Mesothelial cell of epicardium (in vitro differentiated cells): ENCODE measurements at regions not wholly inside any gene's neighbourhood (a gene's known extent, or its start where the extent isn't known, plus 50 kb on each side); places are given as distances from the start of the nearest gene placed in this dataset. TPM values are rescaled to one million over a fixed set of nuclear protein-coding genes. Genes with fewer than 3 reads are reported as not detected.

ENCODE experiments used
- DNase-seq, 2 experiments: peaks; one replicate each; pipeline ENCODE4 v3.0.0; 2021; ENCODE audit warnings: low spot score in 2 of 2; ENCODE audit not compliant: unreplicated experiment in 2 of 2
- H3K27ac Mint-ChIP-seq: 2 replicates; pipeline ENCODE4 v1.8.0; 2021; ENCODE audit warnings: mixed read lengths
- H3K27me3 Mint-ChIP-seq: 2 replicates; pipeline ENCODE4 v1.8.0; 2021; ENCODE audit warnings: low read depth, mixed read lengths
- H3K36me3 Mint-ChIP-seq: 2 replicates; pipeline ENCODE4 v1.8.0; 2021; ENCODE audit warnings: mixed read lengths
- H3K4me1 Mint-ChIP-seq: 2 replicates; pipeline ENCODE4 v1.8.0; 2021; ENCODE audit warnings: mixed read lengths
- H3K4me3 Mint-ChIP-seq: 2 replicates; pipeline ENCODE4 v1.8.0; 2021; ENCODE audit warnings: mild to moderate bottlenecking, moderate library complexity, mixed read lengths
- H3K9me3 Mint-ChIP-seq: 2 replicates; pipeline ENCODE4 v1.8.0; 2021; ENCODE audit warnings: mixed read lengths
- microRNA-seq: library from miRNA; unstranded; fragments of <30 nt; microRNA quantifications from one replicate; pipeline ENCODE4 v1.2.0, GENCODE V29; 2021; ENCODE audit warnings: inconsistent platforms, mixed read lengths
- TF ChIP-seq, protein P1 (sequence below): fragments of 200-600 bp; sonication (generic); IDR thresholded peaks from one replicate; pipeline ENCODE4 v1.5.0; 2021; ENCODE audit warnings: antibody characterized with exemption; ENCODE audit not compliant: unreplicated experiment

DNA sequence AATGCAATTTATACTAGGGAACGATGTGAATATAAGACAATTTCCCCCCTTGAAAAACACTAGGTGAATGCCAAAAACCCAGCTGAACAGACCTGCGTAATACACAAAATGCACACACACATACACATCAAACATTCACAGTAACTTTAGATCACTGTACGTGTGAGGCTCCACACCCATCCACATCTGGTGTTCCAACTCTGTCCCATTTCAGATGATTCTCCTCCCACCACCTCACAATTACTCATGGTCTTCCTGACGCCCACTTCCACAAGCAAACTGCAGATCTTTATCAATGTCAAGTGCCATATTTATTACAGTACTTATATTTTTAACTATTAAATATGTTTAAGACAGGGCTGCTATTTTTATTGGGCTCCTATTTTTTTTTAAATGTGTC is 57.8 kb upstream of the TENM4 start:
- DNase-seq = no peak
- TF ChIP-seq, protein P1, sequence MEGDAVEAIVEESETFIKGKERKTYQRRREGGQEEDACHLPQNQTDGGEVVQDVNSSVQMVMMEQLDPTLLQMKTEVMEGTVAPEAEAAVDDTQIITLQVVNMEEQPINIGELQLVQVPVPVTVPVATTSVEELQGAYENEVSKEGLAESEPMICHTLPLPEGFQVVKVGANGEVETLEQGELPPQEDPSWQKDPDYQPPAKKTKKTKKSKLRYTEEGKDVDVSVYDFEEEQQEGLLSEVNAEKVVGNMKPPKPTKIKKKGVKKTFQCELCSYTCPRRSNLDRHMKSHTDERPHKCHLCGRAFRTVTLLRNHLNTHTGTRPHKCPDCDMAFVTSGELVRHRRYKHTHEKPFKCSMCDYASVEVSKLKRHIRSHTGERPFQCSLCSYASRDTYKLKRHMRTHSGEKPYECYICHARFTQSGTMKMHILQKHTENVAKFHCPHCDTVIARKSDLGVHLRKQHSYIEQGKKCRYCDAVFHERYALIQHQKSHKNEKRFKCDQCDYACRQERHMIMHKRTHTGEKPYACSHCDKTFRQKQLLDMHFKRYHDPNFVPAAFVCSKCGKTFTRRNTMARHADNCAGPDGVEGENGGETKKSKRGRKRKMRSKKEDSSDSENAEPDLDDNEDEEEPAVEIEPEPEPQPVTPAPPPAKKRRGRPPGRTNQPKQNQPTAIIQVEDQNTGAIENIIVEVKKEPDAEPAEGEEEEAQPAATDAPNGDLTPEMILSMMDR = no peak

DNA sequence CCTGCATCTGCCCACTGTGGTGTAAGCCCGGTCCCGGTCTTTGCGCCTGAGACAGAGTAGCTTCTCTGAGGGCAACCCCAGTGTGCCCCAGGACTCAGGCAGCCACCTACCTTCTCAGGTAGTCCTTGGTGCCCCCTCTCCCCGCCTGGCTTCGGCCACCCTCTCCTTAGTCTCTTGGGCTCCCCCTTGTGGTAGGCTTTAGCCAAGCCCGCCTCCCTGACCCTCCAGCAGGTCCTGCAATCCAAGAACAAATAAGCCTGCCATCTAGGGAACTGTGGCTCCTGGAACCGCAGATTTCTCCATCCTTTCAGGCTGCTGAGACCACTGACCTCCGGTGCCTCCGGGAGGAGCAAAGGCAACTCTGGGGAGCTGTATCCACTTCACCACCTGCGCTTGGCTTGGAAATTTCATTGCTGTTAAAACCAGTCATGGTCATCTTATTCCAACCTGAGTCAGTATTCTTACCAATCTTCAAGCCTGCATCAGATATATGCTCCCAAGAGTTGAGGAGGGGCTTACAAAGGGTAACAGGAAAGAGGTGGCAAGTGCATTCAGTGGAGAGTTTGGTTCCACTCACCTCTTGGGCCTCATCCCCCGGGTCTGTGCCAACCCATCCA is 52.8 kb upstream of the TENM4 start:
- H3K36me3 Mint-ChIP-seq = no peaks in the 10 kb centered on the region
- TF ChIP-seq, protein P1 = peak; percentile 83
- H3K9me3 Mint-ChIP-seq = peaks cover 9% of the 10 kb centered on the region
- peak; percentile 65 to 84 for DNase-seq
- H3K27ac Mint-ChIP-seq = no peak overlapping the region
- no peak overlapping the region for H3K4me3 Mint-ChIP-seq
- no peaks in the 10 kb centered on the region for H3K27me3 Mint-ChIP-seq
- H3K4me1 Mint-ChIP-seq = peaks cover 2% of the 10 kb centered on the region

More for the DNA sequence above, 57.8 kb upstream of the TENM4 start:
- no peak overlapping the region for H3K4me3 Mint-ChIP-seq
- H3K36me3 Mint-ChIP-seq = no peaks in the 10 kb centered on the region
- peaks cover 2% of the 10 kb centered on the region for H3K4me1 Mint-ChIP-seq
- no peak overlapping the region for H3K27ac Mint-ChIP-seq
- H3K9me3 Mint-ChIP-seq = peaks cover 9% of the 10 kb centered on the region
- H3K27me3 Mint-ChIP-seq = no peaks in the 10 kb centered on the region

DNA sequence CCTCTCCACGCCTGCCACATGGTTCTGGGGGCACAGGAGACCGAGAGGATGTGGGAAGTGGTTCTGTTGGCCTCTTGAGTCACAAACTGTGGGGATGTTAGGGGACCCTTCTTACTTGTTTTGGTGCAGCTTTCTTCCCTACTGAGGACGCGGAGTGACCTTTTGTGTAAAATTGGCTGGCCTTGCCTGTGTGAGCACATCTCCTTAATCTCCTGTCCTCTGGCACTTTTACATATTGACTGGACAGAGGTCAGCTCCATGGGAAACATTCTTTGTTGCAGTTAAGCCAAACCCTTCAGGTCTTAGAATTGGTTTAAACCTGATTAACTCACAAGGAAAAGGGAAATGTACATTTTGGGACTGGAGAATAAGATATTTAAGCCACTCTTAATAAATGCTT is 51.2 kb upstream of the TENM4 start:
- TF ChIP-seq, protein P1 = no peak
- peaks cover 3% of the 10 kb centered on the region for H3K9me3 Mint-ChIP-seq
- H3K36me3 Mint-ChIP-seq = no peaks in the 10 kb centered on the region
- no peaks in the 10 kb centered on the region for H3K27me3 Mint-ChIP-seq
- peaks cover 2% of the 10 kb centered on the region for H3K4me1 Mint-ChIP-seq
- no peak overlapping the region for H3K27ac Mint-ChIP-seq
- DNase-seq = no peak
- no peak overlapping the region for H3K4me3 Mint-ChIP-seq

Small RNA genes in the stretch of these regions (microRNA-seq; reads per million reads assigned to microRNA genes)
- not detected for gene MIR4300
